ENCODE measurements at regions not wholly inside any gene's neighbourhood (a gene's known extent, or its start where the extent isn't known, plus 50 kb on each side); places are given as distances from the start of the nearest gene placed in this dataset.

DNA sequence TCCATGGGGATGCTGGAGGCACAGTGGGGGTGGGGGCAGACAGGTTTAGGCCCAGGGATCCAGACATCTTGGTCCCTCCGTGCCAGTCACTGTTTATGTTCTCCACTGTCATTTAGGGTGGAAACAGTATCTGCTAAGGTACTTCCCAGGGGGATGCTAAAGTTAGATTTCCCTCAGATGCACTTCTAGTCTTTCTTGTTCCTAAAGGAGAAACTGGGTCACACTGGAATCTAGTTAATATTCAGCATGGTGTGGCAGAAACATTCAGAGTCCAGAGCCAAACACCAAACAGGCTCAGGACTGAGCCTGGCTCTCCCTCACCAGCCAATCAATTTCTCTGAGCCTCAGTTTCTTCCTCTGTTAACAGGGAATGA, 83.4 kb upstream of the PLET1 start:
- TF ChIP-seq POLR2A (IDR thresholded peaks at IDR 0.05) (no peak), CTCF (IDR thresholded peaks at IDR 0.05) (no peak), POLR2AphosphoS5 (IDR thresholded peaks at IDR 0.05) (no peak)
